Suppressor macrophage treated with lipopolysaccharide for 1 hour (primary cell): ENCODE measurements at regions not wholly inside any gene's neighbourhood (a gene's known extent, or its start where the extent isn't known, plus 50 kb on each side); places are given as distances from the start of the nearest gene placed in this dataset.
A peak's percentile ranks its signal among the peaks of the same experiment; 100 is the strongest.

Experiments
- DNase-seq, 3 donors: peaks; one replicate each; pipeline ENCODE4 v3.0.0-alpha.2; 2020 to 2022

DNA sequence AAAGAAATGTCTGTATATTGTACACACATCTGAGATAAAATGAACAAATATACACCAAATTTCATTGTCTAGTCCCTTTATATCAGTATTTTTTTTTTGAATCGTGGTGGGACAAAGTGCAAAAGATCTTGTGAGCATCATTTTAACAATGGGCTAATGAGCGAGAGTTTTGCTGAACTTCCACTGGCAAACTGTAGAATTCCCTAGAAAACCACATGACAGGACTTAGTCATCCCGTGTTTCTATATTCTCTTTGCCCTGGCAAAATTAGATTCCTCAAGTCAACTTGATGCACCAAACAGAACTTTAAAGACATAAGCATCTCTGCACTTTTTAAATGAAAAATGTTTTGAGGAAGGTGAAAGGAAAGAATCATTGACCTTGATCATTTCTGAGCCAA, 488.2 kb upstream of the PTBP2 start:
- no peak for DNase-seq

DNA sequence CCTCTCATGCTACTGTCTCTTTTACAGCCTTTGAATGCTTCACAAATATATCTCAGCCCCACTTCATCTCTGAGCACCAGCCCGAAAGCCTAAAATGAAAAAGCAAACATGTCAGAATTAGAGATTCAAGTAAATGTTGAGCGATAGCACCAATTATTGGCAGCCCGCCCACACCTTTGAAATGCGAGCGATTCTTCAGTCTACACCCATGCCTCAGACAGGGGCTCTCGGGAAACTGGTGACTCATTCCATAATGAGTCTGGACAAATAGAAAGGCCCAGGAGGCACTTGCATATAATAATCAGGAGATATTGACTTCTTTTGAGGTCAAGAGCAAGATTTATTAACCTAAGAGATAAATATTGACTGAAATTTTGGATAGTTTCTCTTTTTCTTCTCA, 487.3 kb upstream of the PTBP2 start:
- no peak for DNase-seq

DNA sequence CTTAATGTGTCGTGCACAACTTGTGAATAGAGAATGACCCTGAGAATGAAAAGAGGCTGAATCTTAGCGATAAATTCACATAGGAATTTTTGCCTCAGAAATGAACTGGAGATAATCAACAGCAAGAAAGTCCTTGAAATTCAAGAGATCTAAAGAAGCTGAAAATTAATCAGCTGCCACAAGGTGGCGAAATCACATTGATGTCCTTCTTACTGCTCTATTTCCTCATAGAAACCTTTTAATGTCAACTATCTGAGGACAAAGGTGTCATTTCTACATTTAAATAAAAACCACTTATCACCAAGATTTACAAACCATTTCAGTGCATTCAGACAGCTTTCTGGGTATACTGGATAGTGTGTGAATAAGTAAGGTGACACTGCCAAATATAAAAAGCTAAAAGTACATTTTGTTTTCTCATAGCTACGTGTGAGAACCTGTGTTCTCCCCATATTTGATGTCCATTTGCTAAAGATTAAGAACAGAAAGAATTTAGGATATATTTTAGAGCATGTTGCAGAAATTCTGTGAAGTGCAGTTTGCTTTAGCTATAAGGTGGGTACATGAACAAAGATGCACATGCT, 485.3 kb upstream of the PTBP2 start:
- peak; percentile 61 to 76 (median 69) for DNase-seq

DNA sequence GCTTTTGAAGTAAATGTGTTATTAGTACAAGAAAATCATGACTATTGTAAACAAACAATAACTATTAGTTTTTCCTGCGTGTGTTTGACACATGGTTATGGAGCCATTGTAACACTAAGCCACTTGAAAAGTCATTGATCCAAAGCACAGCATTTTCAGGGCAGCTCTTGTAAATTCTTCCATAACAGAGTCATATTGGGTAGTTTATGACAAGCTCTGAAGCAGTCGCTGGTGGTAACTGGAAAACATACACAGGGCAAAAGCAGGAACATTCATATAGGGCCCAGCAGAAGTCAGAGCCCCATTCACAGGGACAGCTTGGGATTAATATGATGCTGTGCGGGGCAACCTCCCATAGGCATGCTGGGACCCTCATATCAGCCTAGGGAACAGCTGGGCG, 483.2 kb upstream of the PTBP2 start:
- DNase-seq, result no peak

DNA sequence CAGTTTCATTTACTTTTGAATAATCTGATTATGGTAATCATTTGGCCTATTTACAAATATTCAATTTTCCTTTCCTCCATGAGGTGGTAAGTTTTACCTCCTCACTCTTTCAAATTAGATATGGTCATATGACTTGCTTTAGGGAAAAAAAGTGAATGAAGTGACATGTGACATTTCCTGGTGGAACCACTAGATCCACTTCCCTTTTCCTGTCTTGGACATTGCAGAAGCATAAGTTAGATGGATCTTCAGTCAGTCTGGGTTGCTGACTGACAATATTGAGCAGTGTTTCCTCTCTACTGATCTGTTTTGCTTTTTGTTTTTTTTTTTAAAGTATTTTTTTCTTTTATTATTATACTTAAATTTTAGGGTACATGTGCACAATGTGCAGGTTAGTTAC, 481.1 kb upstream of the PTBP2 start:
- DNase-seq, result peak; percentile 15 to 45 (median 42)

DNA sequence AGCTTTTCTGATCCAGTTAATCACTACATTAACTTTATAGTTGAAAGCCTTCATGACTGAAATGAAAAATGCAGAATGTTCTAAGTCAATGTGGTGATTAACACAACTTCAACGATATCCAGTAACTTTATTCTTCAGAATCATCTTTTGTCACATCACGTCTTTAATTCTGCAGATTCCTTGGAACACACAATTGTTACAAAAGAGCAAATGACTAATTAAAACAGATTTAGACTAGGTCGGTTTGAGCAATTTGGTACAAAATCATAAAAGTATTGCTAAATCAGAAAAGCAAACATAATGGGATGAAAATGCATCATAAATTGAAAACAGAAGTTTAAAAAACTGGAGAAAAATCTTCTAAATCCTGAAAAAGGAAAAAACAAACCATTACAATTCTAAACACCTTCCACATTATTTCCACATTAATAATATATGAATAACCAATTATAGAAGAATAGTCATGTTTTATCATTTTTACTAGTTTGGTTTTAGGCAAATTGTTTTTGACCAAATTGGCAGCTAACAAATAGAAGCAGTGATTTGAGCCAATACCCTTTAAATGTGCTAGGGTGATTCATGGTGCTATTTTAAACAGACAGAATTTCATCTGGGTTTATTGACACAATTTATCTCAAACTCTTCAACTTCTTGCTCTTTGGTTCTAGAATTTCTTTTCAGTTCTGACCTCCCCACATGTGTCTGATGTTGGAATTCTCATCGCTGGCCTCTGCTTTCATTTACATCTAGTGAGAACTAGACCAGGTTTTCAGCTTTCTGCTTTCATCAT, 468.1 kb upstream of the PTBP2 start:
- DNase-seq, result no peak

DNA sequence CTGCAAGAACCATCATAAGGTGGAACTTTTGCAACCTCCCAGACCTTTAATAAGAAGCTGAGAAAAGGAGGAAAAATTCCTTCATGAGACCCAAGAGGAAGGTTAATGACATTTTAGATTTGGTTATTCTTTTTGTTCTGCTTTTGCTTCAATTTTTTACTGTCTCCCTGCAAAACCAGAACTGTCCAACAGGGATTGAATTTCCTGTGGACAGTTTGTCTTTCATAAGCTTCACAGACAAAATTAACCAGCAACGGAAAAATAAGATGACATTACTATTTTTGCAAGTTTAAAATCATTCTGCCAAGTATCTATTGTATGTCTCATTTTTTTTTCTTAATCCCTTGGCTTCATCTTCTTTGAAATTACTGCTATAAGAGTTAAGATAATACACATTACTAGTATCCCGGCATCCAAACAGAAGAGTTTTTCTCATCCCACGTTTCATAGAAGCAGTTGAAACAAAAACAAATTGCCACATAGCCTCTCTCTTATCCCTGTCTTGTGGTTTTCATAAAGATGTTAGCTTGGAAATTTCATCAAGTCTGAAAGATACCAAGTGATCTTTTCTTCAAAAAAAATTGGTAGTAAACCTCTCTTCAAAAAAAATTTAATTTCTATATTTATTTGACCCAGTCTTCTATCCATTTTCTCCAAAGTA, 465.3 kb upstream of the PTBP2 start:
- DNase-seq, result no peak

DNA sequence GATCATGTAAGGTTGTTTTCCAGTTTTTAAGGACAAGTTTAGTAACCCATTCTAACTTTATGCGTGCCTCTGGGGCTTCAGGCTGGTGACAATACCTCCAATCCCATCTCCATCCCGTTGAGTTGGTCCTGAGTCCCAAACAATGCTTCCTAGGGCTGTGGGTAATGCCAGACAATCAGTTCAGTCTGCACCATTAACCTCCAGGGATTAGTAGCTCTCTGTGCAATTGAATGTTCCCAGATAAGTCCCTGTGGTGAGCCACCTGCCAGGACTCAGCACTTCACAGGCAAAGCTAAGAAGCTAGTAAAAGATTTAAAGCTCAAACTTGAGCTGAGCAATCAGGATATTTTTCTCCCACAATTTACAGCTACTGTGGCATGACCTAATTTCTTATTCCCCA, 462.2 kb upstream of the PTBP2 start:
- no peak for DNase-seq

DNA sequence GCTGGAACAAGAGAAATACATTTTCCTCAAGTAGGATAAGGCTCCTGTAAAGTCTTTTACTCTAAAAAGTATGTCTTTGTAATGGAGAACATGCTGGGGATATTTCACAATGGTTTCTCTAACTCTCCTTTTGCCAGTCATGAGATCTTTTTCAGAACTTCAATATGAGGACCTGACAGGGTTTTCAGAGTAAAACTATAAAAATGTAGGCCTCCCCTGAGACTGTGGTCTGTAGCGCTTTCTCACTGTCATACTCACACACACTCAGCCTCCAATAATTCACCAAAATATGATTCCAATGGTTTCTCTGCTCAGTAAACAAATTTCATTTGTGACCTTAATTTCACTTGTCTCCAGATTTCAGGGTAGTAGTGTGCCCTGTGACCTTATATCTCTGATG, 440.1 kb upstream of the PTBP2 start:
- no peak for DNase-seq

DNA sequence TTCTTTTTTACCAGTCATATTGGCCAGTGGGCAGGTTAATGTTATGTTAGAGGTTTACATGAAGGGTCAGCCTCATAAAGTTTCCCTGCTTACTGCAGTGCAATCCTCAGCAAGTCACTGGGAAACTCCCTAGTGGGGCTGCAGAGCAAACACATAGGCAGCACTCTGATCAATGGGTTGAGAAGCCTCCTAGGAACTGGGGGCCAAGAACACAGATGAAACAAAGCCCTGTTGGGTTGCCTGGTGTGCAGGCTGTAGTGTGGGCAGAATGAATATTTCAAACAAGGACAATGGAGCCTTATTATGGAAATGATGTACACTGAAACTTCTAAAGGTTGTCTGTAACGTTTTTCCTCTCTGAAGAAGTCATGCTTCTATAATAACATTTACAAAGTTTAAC, 431.6 kb upstream of the PTBP2 start:
- no peak for DNase-seq

DNA sequence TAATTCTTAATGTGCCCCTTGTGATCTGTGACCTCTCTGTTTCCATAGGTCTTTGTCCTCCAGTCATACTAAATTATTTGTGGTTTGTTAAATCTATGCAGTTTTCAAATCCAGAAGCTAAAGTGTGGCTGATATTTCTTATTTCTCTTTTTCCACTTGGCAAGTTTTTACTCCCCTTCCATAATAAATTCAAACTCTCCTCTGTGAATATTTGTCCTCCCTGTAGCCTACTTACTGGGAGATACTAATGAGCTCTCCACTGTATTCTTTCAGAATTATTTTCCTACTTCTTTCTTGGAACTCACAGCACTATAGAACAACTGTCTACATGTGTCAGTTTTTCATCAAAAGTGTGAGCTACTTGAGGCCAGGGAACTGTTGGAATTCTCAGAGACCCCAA, 430.8 kb upstream of the PTBP2 start:
- no peak for DNase-seq

DNA sequence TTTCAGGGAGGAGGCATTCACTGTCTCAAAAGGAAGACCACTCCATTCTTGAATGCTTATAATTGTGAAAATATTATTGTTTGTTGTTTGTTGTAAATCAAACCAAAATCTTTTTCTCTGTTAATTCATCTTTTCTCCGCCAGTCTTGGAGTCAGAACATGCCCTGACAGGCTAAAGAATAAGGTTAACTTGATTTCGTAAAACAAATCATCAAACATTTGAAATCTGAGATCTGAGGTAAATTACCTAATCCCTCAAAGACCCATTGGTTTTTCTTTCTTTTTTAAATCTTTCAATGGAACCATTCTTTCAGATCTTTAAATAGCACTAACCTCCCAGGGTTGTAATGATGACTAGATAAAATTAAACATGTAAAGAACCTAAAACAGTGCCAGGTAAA, 430.1 kb upstream of the PTBP2 start:
- no peak for DNase-seq

DNA sequence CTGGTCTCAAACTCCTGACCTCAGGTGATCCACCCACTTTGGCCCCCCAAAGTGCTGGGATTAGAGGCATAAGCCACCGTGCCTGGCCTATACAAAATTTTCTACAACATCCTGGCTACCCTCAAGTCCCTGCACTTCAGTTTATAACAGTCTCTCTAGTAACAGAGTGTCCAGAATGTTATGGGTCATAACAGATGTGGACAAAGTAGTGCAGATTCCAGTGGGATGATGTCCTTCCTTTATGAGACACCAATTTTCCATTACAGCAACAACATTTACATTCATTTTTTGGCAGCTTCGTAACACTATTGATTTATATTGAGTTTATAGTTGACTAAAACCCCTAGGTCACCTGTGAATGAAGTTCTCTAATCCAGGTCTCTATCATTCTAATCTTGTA, 429.4 kb upstream of the PTBP2 start:
- no peak for DNase-seq

DNA sequence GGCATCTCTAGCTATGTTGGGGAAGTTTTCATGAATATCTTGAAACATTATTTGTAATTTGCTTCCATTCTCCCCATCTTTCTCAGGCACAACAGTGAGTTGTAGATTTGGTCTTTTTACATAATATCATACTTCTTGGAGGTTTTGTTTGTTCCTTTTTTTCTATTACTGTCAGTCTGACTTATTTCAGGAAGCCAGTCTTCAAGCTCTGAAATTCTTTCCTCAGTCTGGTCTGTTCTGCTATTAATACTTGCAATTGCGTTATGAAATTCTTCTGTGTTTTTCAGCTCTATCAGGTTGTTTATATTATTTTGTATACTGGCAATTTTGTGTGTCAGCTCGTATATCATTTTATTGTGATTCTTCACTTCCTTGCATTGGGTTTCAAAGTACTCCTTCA, 424.6 kb upstream of the PTBP2 start:
- DNase-seq, result peak in 2 of 3 donors; percentile 1 to 51

DNA sequence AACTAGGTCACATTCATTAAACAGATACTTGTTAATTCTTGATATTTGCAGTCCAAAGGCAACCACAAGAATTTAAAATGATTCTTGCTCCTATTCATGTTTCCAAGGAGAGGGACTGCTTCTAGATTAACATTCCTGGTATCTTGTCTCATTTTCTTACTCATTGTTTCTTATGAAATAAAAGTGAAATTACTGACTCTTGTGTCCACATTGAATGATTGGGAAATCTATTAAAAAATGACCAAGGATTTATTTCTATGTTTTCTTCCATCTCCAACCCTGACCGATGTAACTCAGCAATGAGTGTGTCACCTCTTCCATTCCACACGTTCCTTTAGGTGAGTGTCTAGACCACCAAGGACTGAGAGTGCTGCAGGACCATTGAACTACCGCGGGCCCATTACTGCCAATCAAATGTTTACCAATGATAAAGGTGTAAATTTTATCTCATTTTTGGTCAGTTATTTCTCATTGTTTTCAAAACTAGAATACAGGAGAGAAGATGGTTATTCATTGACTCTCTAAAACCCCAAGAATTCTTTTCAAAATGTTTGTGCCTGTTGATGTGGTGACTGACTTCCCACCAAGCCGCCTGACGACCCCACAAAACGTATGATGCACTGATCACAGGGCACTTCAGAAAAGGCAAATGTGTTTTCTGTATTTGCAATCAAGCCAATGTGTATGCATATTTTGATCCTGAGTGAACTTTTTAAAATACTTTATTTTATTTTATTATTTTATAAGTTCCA, 414.6 kb upstream of the PTBP2 start:
- DNase-seq, result no peak

DNA sequence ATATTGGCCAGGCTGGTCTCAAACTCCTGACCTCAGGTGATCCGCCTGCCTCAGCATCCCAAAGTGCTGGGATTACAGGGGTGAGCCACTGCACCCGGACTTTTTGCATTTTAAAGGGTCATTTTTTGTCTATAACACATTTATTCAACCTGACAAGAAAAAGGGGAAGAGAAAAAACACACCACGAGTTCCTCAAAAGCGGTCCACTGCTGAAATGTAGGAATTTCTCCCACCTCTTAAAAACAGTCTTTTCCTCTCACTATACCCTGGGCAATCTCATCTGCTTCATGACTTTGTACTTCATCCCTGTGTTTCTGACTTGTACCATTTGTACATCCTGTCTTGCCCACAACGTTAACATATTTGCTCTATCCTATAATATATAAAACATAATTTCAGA, 413.3 kb upstream of the PTBP2 start:
- DNase-seq, result peak; percentile 39 to 69 (median 68)

DNA sequence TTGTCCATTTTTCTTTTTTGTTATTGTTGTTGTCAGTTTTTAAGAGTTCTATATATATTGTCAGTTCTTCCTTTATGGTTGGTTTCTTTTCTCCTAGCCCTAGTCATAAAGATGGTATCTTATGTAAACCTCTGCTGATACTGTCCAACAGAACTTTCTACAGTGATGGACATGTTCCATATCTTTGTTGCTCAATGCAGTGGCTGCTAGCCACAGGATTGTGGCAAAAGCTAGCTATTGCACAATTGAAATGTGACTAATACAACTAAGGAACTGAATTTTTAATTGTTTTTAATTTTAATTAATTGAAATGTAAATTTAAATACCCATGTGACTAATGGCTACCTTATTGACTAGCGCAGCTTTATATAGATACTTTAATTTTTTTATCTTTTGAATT, 411.8 kb upstream of the PTBP2 start:
- DNase-seq, result peak; percentile 58 to 83 (median 79)

DNA sequence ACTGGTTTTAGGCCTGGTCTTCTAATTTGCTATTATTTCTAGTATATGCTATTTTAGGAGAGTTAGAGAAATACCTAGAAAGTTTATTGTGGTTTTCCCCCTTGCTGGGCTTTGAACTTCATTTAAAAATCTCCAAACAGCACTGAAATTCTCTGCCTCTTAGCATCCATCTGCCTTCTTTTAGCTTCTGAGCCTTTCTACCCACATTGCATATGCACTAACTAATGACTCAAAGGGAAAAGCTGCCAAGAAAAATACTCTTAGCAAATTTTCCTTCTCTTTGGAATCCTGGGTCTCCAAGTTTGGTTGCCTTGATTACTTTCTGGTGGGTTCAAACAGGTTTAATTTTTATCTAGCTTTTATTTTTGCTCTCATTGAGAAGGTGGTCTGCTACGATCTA, 408.4 kb upstream of the PTBP2 start:
- no peak for DNase-seq

DNA sequence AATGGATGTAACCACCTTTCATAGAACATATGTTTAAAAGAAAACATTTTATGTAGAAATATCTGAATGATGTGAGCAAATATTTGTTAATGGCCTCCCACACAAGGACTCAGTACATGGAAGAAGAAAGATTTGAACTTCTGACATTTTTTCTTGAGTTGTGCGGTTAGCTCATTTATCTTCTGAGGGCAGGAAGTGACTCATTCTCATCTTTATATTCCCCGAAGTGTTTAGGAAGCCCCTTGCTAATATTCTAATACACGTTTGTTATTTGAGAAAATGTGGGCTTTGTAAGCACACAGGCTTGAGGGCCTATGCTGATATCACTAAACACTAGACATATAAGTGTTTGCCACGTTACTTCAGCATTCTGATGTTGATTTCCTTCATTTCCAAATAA, 392.5 kb upstream of the PTBP2 start:
- peak in 2 of 3 donors; percentile 13 to 27 for DNase-seq

DNA sequence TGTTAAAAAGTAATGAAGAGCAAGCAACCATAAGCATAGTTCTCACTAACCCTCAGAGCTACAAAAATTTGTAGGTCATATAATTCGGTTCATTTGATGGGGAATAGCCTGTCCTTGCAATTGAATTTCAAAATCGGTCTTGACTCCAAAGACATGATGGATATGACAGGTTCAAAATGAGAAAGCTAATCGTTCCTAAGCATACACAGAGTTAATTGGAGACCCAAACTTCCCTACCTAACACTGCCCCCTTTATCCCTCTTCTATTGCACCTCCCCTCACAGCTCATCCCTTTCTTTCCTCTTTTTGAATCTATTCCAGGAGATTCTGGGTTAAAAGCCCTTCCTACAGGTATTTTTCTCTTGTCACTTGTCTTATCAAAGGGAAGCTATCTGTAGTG, 390.0 kb upstream of the PTBP2 start:
- DNase-seq, result no peak

DNA sequence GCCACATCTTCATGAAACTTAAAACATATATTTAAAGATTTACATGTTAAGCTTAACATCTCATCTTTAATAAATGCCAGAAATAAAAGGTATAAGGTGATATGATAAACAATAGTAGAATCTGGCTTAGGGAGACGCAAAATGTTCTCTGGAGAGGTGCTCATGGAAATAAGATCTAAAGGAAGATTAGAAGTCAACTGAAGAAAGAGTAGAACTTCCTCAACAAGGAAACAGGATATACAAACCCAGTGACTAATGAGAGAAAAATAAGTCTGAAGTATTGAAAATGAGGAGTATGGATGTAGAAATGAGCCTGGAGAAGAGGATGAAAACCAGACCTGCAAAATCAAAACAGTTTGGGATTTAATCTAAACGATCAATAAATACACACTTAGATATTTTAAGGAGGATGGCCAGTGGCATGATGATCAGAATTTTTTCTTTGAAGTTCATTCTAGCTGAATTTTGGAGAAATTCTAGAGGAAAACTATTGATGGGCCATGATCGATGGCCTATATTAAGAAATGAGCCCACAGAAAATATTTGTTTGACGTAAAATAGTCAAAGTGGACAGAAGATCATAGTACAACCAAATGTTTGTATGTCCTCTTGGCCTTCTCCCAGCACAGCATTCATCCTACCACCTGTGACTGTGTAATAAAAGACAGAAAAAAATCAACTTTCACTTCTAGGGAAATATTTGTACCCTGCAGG, 387.9 kb upstream of the PTBP2 start:
- DNase-seq, result no peak

DNA sequence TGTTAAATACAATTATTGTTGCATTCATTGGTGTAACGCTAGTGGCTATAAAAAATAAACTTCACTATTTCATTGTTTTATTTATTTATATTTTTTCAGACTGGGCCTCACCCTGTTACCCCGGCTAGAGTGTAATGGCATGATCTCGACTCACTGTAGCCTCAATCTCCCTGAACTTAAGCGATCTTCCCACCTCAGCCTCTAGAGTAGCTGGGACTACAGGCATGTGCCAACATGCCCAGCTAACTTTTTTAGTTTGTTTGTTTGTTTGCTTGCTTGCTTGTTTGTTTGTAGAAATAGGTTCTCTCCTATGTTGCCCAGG, 387.4 kb upstream of the PTBP2 start:
- DNase-seq, result no peak

DNA sequence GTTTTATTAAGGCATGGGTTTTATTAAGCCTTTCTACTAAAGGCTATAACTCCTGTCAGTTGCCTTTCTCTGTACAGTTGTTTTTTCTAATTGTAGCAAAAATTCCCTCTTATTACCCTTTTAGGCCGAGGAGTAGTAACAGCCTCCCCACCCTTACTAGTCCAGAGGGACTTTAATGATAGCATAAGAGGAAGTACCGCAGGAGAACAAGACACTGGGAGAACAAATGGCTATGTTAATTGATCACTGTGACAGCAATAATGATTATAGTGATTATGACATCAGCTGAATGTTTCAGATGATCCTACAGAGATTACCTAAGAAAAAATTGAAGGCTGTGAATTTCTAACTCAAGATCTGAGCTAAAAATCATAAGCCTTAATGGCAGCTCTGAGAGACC, 383.0 kb upstream of the PTBP2 start:
- DNase-seq, result no peak
